CD4-positive, alpha-beta T cell (primary cell): ENCODE measurements at regions not wholly inside any gene's neighbourhood (a gene's known extent, or its start where the extent isn't known, plus 50 kb on each side); places are given as distances from the start of the nearest gene placed in this dataset.

Source experiments
- ATAC-seq: fragments of 200-7000 bp; cut with Tn5 transposase; one replicate; pipeline ENCODE4 v1.10.0; 2022; ENCODE audit warnings: mild to moderate bottlenecking; ENCODE audit not compliant: poor library complexity
- CTCF ChIA-PET: fragments of 350-600 bp; sonication (Branson Sonifier 250); formaldehyde crosslinking; loops from one replicate; lab custom pipeline; 2021; ENCODE audit warnings: antibody characterized with exemption, inconsistent platforms; lab: Charles Lee
- POLR2A ChIA-PET: fragments of 350-600 bp; sonication (Branson Sonifier 250); formaldehyde crosslinking; loops from one replicate; lab custom pipeline; 2021; ENCODE audit warnings: antibody characterized with exemption, inconsistent platforms; lab: Charles Lee
- DNase-seq, 14 experiments: peaks; one replicate each; pipeline ENCODE4 v3.0.0-alpha.2; 2013 to 2020; ENCODE audit warnings: mixed read lengths in 2 of 14
- H3K27ac ChIP-seq, 2 donors: one replicate each; pipeline versions ENCODE4 v1.5.1 to v1.7.0; 2013; ENCODE audit warnings: low read length in 2 of 2, low read depth in 1 of 2, mild to moderate bottlenecking in 1 of 2
- H3K27me3 ChIP-seq, 2 experiments: 1 replicate in 1 of 2; 2 replicates in 1 of 2; pipeline versions ENCODE4 v1.6.1 to v1.7.0; 2013; ENCODE audit warnings: low read length in 2 of 2, control low read depth in 1 of 2, mild to moderate bottlenecking in 1 of 2, moderate library complexity in 1 of 2; ENCODE audit not compliant: insufficient read depth in 2 of 2, control insufficient read depth in 1 of 2
- H3K36me3 ChIP-seq: one replicate; pipeline ENCODE4 v1.6.1; 2013; ENCODE audit warnings: low read length, control low read depth; ENCODE audit not compliant: insufficient read depth
- H3K4me1 ChIP-seq: one replicate; pipeline ENCODE4 v1.6.1; 2013; ENCODE audit warnings: low read length, control low read depth; ENCODE audit not compliant: insufficient read depth
- H3K4me3 ChIP-seq: one replicate; pipeline ENCODE4 v1.5.1; 2013; ENCODE audit warnings: mild to moderate bottlenecking, low read length, moderate library complexity
- H3K9me3 ChIP-seq, 2 experiments: 1 replicate in 1 of 2; 2 replicates in 1 of 2; pipeline versions ENCODE4 v1.6.1 to v1.7.0; 2013; ENCODE audit warnings: low read length in 2 of 2, mild to moderate bottlenecking in 2 of 2, control low read depth in 1 of 2, moderate library complexity in 1 of 2; ENCODE audit not compliant: control insufficient read depth in 1 of 2, insufficient read depth in 1 of 2
- H3K27ac Mint-ChIP-seq: one replicate; pipeline ENCODE4 v1.8.0; 2020; ENCODE audit warnings: mixed read lengths
- H3K27me3 Mint-ChIP-seq: one replicate; pipeline ENCODE4 v1.8.0; 2021; ENCODE audit warnings: mixed read lengths
- H3K36me3 Mint-ChIP-seq: one replicate; pipeline ENCODE4 v1.8.0; 2021; ENCODE audit warnings: low read depth, mixed read lengths
- H3K4me1 Mint-ChIP-seq: one replicate; pipeline ENCODE4 v1.8.0; 2021; ENCODE audit warnings: low read depth, mixed read lengths
- H3K4me3 Mint-ChIP-seq: one replicate; pipeline ENCODE4 v1.8.0; 2020; ENCODE audit warnings: mild to moderate bottlenecking, mixed read lengths
- H3K9me3 Mint-ChIP-seq: one replicate; pipeline ENCODE4 v1.8.0; 2020; ENCODE audit warnings: mixed read lengths
- intact Hi-C, 2 experiments: fragments of 100-400 bp; cut with DNase I in 1 of 2; cut with micrococcal nuclease in 1 of 2; formaldehyde crosslinking; loops; one replicate each; pipeline versions ENCODE4 v1.15.1 to v1.9.0; 2023 to 2025; cut with DNase I, micrococcal nuclease
- TF ChIP-seq, protein P1 (sequence below): fragments of 200-600 bp; IDR thresholded peaks from one replicate; pipeline ENCODE4 v1.8.0; 2022; ENCODE audit warnings: antibody characterized with exemption, mild to moderate bottlenecking

DNA sequence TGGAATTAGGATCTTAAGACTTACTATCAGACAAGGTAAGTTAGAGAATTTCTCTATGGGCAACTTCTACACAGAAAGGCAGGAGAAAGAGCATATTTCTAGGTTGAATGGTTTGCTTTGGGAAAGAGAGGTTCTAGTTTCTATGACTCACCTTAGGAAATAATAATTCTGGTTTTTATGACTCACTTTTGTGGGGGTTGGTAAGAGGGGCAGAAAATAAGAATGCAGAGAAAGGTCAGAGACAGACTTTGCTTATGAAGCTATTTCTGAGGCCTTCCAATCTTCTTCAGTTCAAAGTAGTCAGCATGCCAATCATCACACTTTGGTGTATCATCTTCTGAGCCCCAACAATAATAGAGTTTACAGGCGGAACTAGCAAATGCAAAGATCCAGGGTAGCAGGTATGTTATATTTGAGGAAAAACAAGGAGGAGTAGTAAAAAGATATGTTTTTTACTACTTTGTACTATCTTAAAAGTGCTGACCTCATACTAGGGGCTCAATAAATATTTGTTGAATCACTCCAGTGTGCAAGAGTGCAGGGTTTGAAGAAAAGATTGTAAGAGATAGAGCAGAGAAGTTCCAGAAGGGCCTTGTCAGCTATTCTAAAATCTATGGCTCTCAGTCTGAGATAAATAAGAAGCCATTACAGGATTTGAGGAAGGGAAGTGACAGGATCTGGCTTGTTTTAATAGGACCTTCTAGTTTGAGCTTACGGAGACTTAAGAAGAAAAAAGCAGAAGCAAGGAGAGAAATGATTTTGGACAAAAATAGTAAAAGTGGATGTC is 56.7 kb upstream of the LRFN5 start:
- no peak overlapping the region for H3K4me3 ChIP-seq
- H3K36me3 Mint-ChIP-seq = no peaks in the 10 kb centered on the region
- H3K4me1 ChIP-seq = no peaks in the 10 kb centered on the region
- H3K4me3 Mint-ChIP-seq = no peak overlapping the region
- no peak overlapping the region for H3K27ac Mint-ChIP-seq
- no peaks in the 10 kb centered on the region for H3K27me3 Mint-ChIP-seq
- no peaks in the 10 kb centered on the region for H3K9me3 ChIP-seq
- H3K9me3 Mint-ChIP-seq = peaks cover 2% of the 10 kb centered on the region
- no peaks in the 10 kb centered on the region for H3K27me3 ChIP-seq
- POLR2A ChIA-PET = no interaction called here
- TF ChIP-seq, protein P1, sequence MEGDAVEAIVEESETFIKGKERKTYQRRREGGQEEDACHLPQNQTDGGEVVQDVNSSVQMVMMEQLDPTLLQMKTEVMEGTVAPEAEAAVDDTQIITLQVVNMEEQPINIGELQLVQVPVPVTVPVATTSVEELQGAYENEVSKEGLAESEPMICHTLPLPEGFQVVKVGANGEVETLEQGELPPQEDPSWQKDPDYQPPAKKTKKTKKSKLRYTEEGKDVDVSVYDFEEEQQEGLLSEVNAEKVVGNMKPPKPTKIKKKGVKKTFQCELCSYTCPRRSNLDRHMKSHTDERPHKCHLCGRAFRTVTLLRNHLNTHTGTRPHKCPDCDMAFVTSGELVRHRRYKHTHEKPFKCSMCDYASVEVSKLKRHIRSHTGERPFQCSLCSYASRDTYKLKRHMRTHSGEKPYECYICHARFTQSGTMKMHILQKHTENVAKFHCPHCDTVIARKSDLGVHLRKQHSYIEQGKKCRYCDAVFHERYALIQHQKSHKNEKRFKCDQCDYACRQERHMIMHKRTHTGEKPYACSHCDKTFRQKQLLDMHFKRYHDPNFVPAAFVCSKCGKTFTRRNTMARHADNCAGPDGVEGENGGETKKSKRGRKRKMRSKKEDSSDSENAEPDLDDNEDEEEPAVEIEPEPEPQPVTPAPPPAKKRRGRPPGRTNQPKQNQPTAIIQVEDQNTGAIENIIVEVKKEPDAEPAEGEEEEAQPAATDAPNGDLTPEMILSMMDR = no peak
- H3K4me1 Mint-ChIP-seq = no peaks in the 10 kb centered on the region
- no peaks in the 10 kb centered on the region for H3K36me3 ChIP-seq
- no peak for ATAC-seq
- intact Hi-C loops = no loop called here
- CTCF ChIA-PET = no interaction called here
- H3K27ac ChIP-seq = no peak overlapping the region
- no peak for DNase-seq

DNA sequence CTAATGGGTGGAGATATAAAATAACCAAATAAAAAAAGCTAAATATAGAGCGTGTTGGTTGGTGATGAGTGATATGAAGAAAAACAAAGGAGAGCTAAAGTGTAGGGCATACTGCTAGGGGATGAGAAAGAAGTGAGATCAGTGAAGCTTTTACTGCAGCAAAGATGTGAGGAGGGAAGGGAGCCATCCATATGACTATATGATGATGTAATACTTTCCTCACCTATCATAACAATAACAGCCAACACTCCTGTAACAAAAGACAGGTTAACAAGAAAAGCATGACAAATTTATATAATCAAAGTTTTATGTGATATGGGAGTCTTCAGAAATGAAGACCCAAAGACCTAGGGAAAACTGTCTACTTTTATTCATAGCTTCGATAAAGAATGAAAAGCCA is 57.4 kb upstream of the LRFN5 start:
- Histone ChIP-seq H3K36me3 (no peaks in the 10 kb centered on the region), H3K27me3 (no peaks in the 10 kb centered on the region), H3K27ac (no peak overlapping the region), H3K4me1 (no peaks in the 10 kb centered on the region), H3K4me3 (no peak overlapping the region), H3K9me3 (no peaks in the 10 kb centered on the region)
- intact Hi-C loops = no loop called here
- CTCF ChIA-PET = no interaction called here
- no peak overlapping the region for H3K4me3 Mint-ChIP-seq
- POLR2A ChIA-PET = no interaction called here
- DNase-seq = no peak
- H3K27me3 Mint-ChIP-seq = no peaks in the 10 kb centered on the region
- H3K27ac Mint-ChIP-seq = no peak overlapping the region
- TF ChIP-seq, protein P1 = no peak
- H3K9me3 Mint-ChIP-seq = peaks cover 2% of the 10 kb centered on the region
- H3K4me1 Mint-ChIP-seq = no peaks in the 10 kb centered on the region
- no peak for ATAC-seq
- no peaks in the 10 kb centered on the region for H3K36me3 Mint-ChIP-seq

DNA sequence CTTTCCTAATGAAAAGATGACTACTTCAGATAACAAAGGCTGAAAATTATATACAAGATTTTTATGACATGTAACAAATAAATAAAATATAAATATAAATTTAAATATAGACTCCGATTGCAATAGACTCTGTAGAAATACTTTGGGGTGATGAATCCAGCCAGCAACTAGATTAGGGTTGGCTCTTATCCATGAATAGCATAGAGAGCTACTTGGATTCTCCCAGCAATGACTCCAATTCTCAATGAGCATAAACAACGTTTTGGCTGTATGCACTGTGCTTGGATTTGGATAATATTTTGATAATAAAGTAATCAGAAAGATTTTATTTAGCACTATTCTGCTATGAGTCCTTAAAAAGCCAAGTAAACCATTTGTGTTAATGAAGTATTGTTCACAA is 58.0 kb upstream of the LRFN5 start:
- CTCF ChIA-PET = no interaction called here
- H3K27ac Mint-ChIP-seq = no peak overlapping the region
- H3K9me3 ChIP-seq = peaks cover 0 to under 1% of the 10 kb centered on the region in 2 experiments

More for the DNA sequence above, 58.0 kb upstream of the LRFN5 start:
- H3K27me3 Mint-ChIP-seq = no peaks in the 10 kb centered on the region
- H3K36me3 Mint-ChIP-seq = no peaks in the 10 kb centered on the region
- TF ChIP-seq, protein P1 = no peak
- Histone ChIP-seq H3K27ac (no peak overlapping the region), H3K4me1 (no peaks in the 10 kb centered on the region), H3K27me3 (no peaks in the 10 kb centered on the region), H3K36me3 (no peaks in the 10 kb centered on the region), H3K4me3 (no peak overlapping the region)
- intact Hi-C loops = no loop called here
- H3K4me1 Mint-ChIP-seq = no peaks in the 10 kb centered on the region
- no peak overlapping the region for H3K4me3 Mint-ChIP-seq
- H3K9me3 Mint-ChIP-seq = peaks cover 2% of the 10 kb centered on the region
- POLR2A ChIA-PET = no interaction called here
- DNase-seq = no peak
- no peak for ATAC-seq
